T-helper 17 cell (primary cell): ENCODE measurements at regions not wholly inside any gene's neighbourhood (a gene's known extent, or its start where the extent isn't known, plus 50 kb on each side); places are given as distances from the start of the nearest gene placed in this dataset.

Experiments
- ATAC-seq: fragments of 150-1000 bp; cut with Tn5 transposase; 2 replicates; pipeline ENCODE4 v1.10.0; 2021; ENCODE audit warnings: mild to moderate bottlenecking, moderate library complexity
- DNase-seq, 3 donors: peaks; one replicate each; pipeline versions ENCODE4 v3.0.0 to v3.0.0-alpha.2; 2020 to 2021
- H3K9me3 ChIP-seq: one replicate; pipeline ENCODE4 v1.7.0; 2013; ENCODE audit warnings: low read length, mild to moderate bottlenecking; ENCODE audit not compliant: control insufficient read depth, poor library complexity, severe bottlenecking
- H3K27ac Mint-ChIP-seq: one replicate; pipeline ENCODE4 v1.8.0; 2022; ENCODE audit warnings: mild to moderate bottlenecking, moderate library complexity, mixed read lengths
- H3K27me3 Mint-ChIP-seq: one replicate; pipeline ENCODE4 v1.8.0; 2022; ENCODE audit warnings: mixed read lengths
- H3K36me3 Mint-ChIP-seq: one replicate; pipeline ENCODE4 v1.8.0; 2022; ENCODE audit warnings: low read depth, mixed read lengths
- H3K4me1 Mint-ChIP-seq: one replicate; pipeline ENCODE4 v1.8.0; 2022; ENCODE audit warnings: mild to moderate bottlenecking, mixed read lengths
- H3K4me3 Mint-ChIP-seq: one replicate; pipeline ENCODE4 v1.8.0; 2022; ENCODE audit warnings: mild to moderate bottlenecking, moderate library complexity, mixed read lengths

DNA sequence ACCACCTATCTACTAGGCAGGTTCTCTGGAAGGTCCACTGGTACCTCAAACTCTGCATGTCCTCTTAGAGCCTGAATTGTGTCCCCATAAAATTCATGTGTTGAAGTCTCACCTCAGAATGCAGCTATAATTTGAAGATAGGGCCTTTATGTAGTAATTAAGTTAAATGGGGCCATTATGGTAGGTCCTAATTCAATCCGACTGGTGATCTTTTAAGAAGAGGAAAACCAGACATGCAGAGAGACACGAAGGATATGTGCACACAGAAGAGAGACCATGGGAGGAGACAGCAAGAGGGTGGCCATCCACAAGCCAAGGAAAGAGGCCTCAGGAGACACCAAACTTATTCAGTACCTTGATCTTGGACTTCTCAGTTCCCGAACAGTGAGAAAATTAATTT is 345.4 kb downstream of the ENC1 start:
- H3K4me3 Mint-ChIP-seq, result no peak overlapping the region
- no peaks in the 10 kb centered on the region for H3K4me1 Mint-ChIP-seq
- no peaks in the 10 kb centered on the region for H3K9me3 ChIP-seq
- no peak overlapping the region for H3K27ac Mint-ChIP-seq
- no peak for ATAC-seq
- H3K27me3 Mint-ChIP-seq, result peaks cover 27% of the 10 kb centered on the region
- no peak for DNase-seq
- H3K36me3 Mint-ChIP-seq, result no peaks in the 10 kb centered on the region

DNA sequence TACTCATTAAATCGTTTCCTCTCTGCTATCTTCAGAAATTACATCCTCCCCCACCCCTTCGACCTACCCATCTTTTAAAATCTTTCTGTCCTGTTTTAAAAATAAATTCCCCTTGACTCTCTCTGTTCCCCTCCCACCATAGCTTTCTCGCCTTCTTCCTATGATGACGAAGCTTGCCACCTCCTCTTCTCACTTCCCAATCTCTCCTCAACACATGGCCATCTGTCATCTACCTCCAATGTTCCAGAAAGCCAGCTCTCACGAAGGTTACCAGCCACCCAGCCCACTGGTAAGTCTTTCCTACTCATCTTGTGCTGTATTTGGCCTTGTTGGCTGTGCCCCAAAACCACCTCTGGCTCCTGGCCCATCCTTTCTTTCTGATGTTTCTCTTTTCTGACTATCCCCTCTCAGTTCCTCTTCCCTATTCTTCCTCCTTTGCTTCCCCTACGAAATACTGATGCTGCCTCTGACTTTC is 346.3 kb downstream of the ENC1 start:
- Mint-ChIP-seq H3K27me3 (peaks cover 27% of the 10 kb centered on the region), H3K36me3 (no peaks in the 10 kb centered on the region), H3K4me3 (no peak overlapping the region), H3K27ac (no peak overlapping the region), H3K4me1 (no peaks in the 10 kb centered on the region)
- no peaks in the 10 kb centered on the region for H3K9me3 ChIP-seq
- ATAC-seq (no peak), DNase-seq (no peak)

DNA sequence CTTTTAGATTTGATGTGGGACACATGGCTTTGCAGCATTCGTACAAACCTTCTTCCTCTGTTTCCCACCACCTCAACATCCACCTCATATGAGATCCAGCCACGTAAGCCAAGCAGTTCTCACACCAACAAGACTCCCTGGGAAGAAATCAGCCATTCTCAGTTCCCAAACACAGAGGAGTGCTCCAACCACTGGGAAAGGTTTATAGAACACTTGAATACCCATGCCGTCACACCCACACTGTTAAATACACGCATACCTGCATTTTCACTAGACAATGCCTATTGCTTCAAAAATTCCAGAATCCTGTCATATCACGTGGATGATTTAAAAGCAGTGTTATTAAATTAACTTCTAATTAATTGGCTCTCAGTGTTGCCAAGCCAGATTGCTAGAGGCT is 347.3 kb downstream of the ENC1 start:
- H3K4me1 Mint-ChIP-seq, result no peaks in the 10 kb centered on the region
- H3K9me3 ChIP-seq, result no peaks in the 10 kb centered on the region
- no peak for ATAC-seq
- no peaks in the 10 kb centered on the region for H3K36me3 Mint-ChIP-seq
- no peak overlapping the region for H3K4me3 Mint-ChIP-seq
- no peak for DNase-seq
- peaks cover 32% of the 10 kb centered on the region for H3K27me3 Mint-ChIP-seq
- no peak overlapping the region for H3K27ac Mint-ChIP-seq

DNA sequence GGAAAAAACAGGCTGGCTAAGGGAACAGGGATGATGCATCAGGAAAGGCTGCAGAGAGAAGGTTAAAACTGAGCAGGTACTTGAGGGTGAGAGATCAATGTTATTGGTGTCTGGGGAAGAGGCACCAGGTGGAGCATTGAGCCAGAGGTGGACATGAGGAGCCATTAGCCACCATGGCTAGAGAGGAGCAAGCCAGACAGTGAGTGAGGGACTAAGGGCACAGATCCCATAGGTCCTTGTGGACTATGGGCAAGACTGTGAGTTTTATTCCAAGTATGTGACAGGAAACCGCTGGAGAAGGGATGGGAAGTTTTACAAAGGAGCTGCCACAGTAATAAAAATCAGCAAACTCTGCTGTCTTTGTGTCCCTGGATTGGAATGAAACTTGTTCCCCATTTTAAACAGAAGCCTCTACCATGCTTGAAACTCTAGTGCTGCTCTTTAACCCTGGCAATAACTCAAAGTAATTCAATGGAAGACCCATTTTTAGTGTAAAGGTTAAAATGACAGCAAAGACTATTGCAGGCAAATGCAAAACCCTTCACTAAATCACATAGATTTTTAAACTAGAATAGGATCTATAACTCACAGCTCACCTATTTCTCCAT is 349.8 kb downstream of the ENC1 start:
- H3K4me1 Mint-ChIP-seq, result no peaks in the 10 kb centered on the region
- DNase-seq (no peak), ATAC-seq (no peak)
- H3K36me3 Mint-ChIP-seq, result no peaks in the 10 kb centered on the region
- no peaks in the 10 kb centered on the region for H3K9me3 ChIP-seq
- no peak overlapping the region for H3K27ac Mint-ChIP-seq
- no peak overlapping the region for H3K4me3 Mint-ChIP-seq
- H3K27me3 Mint-ChIP-seq, result peaks cover 44% of the 10 kb centered on the region

DNA sequence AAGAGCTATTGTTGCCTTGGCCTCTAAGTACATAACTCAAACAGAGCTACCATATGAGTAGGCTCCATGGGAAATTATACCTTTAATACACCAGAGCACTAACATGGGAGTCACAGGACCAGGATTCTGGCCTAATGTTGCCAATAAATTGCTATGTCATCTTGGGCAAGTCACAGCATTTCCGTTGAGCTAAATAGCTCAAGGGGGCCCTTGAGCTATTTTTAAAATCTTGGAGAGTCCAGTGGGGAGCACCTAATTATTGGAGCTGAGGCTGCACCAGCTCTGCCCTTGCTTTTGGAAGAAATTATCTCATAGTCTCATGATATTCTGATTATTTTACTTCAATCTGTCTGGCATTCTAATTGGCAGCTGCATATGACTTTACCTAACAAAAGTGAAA is 350.8 kb downstream of the ENC1 start:
- no peak overlapping the region for H3K27ac Mint-ChIP-seq
- ATAC-seq (no peak), DNase-seq (no peak)
- no peaks in the 10 kb centered on the region for H3K9me3 ChIP-seq
- no peaks in the 10 kb centered on the region for H3K36me3 Mint-ChIP-seq
- H3K4me1 Mint-ChIP-seq, result no peaks in the 10 kb centered on the region
- no peak overlapping the region for H3K4me3 Mint-ChIP-seq
- H3K27me3 Mint-ChIP-seq, result peaks cover 52% of the 10 kb centered on the region

DNA sequence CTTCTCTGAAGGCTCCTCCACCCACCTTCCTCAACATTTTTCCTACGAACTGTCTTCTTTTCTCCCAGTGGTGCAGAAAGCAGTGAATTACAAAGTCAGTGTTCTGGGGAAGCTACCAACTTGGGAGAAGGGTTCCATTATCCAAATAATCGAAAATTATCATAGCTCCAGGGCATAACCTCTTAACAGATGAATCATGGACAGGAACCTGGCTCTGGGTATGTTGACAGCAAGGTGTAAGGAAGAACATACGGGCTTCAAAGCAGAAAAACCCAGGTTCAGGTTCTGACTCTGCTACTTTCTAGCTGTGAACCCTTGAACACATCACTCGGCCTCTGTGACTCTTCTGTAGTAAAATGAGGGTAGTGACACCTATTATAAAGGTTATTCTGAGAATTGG is 351.3 kb downstream of the ENC1 start:
- no peaks in the 10 kb centered on the region for H3K9me3 ChIP-seq
- no peaks in the 10 kb centered on the region for H3K36me3 Mint-ChIP-seq
- peaks cover 57% of the 10 kb centered on the region for H3K27me3 Mint-ChIP-seq
- no peak overlapping the region for H3K27ac Mint-ChIP-seq
- no peak for DNase-seq
- ATAC-seq, result no peak
- H3K4me1 Mint-ChIP-seq, result no peaks in the 10 kb centered on the region
- H3K4me3 Mint-ChIP-seq, result no peak overlapping the region

DNA sequence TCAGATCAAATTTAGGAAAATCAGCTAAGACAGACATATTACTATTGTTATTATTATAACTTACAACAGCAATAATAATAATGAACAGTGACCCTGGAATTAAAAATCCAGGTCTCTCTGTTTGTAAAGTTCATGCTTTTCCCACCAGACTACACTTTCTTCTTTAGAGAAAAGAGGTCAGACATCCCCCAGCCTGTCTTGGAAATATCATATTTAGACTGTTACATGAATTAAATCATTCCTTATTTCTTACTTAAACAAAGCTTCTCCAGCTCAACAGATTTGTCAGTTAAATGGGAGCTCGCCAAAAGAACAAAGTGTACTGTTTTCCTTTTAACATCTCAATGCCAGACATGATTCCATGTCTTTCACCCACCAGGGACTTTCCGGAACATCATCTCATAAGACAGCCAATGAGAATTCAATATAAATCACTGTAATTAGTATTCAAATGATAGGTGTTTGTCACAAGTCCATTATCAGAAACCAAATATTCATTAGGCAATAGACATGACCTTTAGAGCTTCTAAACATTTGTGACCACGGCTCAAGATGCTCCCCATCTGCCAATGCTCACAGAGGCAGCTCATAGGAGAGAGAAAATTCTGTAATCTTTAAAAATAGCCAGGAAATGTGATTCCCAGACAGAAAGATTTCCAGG is 351.9 kb downstream of the ENC1 start:
- no peaks in the 10 kb centered on the region for H3K9me3 ChIP-seq
- Mint-ChIP-seq H3K36me3 (no peaks in the 10 kb centered on the region), H3K27me3 (peaks cover 63% of the 10 kb centered on the region), H3K27ac (no peak overlapping the region), H3K4me3 (no peak overlapping the region), H3K4me1 (no peaks in the 10 kb centered on the region)
- ATAC-seq, result no peak
- no peak for DNase-seq

DNA sequence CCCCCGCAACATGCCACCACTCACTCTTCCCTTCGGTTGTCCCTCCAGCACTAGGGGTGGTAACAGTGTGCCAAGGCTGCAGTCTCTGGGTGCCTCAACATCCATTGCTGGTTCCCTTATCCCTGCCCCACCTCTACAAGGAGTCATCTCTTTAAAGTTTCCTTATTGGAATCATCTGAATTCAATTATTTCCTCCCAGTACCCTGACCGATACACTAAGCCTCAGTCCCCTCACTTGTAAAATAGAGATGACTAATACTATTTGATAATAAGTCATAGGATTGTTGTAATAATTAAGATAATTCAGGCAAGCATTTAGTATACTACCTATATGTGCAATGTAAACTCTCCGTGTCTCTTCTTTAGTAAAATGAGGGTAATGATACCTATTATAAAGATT is 352.5 kb downstream of the ENC1 start:
- no peaks in the 10 kb centered on the region for H3K36me3 Mint-ChIP-seq
- H3K4me3 Mint-ChIP-seq, result no peak overlapping the region
- ATAC-seq, result no peak

DNA sequence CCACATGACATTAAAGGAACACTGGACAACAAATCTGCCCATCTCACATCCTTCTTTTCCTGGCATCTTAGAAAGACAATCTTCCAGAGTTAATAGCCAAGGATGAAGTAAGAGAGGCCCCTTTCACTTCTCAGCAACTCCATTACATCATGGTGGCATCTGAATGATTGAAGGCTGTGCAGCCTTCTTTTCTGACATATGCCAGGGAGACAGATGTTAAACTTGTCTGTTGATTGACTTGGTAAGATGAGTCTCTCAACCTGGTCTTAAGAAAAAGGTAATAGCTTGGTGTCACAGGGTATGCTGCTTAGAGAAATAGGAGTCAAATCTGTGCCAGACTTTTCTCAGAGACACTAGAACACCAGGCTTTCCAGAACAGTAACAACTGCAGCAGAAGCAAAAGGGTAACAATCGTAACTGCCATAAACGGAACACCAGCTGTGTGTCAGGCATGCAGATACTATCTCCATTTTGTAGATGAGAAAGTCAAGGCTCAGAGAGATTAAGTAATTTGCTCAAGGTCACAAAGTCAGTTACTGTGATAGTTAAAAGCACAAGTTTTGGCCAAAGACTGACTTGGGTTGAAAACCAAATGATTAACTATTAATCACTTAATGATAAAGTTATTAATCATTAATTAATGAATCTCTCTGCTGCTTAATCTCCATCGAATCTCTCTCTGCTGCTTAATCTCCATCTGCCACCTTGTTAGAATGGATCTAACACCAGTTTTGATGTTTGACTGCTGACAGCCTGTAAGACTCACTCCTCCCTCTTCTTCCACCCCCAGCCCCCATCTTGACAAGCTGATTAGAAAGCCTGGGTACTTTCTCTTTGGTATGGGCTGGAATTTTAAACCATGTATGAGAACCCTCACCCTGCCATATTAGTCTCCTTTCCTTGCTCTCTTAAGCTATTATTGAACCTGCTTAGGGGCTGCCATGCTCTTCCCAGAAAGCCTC is 353.5 kb downstream of the ENC1 start:
- DNase-seq (no peak), ATAC-seq (no peak)
- peaks cover 56% of the 10 kb centered on the region for H3K27me3 Mint-ChIP-seq
- H3K4me3 Mint-ChIP-seq, result no peak overlapping the region
- H3K9me3 ChIP-seq, result no peaks in the 10 kb centered on the region
- no peaks in the 10 kb centered on the region for H3K36me3 Mint-ChIP-seq
- H3K4me1 Mint-ChIP-seq, result no peaks in the 10 kb centered on the region
- H3K27ac Mint-ChIP-seq, result no peak overlapping the region

More for the DNA sequence above, 352.5 kb downstream of the ENC1 start:
- no peaks in the 10 kb centered on the region for H3K9me3 ChIP-seq
- no peak for DNase-seq
- no peak overlapping the region for H3K27ac Mint-ChIP-seq
- H3K27me3 Mint-ChIP-seq, result peaks cover 65% of the 10 kb centered on the region
- H3K4me1 Mint-ChIP-seq, result no peaks in the 10 kb centered on the region

DNA sequence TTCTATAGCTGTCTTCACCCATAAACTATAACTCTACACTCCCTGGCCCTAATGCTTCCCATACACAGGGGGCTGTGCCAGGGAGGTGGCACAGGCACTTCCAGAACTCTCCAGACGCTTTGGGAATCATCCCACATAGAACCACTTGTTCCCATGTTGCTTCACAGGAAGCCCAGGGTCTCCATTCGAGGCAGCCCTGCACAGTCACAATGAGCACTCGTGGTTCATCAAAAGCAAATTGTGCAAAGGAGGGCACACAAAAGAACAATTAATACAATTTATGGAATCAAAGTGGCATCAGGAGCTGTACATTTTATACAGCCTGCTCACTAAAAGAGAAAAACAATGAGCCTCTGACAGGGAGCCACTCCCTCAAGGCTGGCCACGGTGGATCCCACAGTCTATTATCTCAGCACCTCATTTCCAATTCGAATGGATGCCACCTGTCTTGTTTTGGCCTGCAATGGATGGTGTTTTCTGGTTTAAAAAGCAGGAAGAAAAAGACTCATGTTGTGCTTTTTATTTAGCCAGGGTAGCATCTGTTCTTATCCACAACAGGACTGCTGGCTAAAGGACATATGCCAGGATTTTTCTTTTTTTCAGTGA is 354.8 kb downstream of the ENC1 start:
- DNase-seq (no peak), ATAC-seq (no peak)
- H3K9me3 ChIP-seq, result no peaks in the 10 kb centered on the region
- no peaks in the 10 kb centered on the region for H3K4me1 Mint-ChIP-seq
- H3K27ac Mint-ChIP-seq, result no peak overlapping the region
- H3K36me3 Mint-ChIP-seq, result no peaks in the 10 kb centered on the region
- no peak overlapping the region for H3K4me3 Mint-ChIP-seq
- H3K27me3 Mint-ChIP-seq, result peaks cover 53% of the 10 kb centered on the region

DNA sequence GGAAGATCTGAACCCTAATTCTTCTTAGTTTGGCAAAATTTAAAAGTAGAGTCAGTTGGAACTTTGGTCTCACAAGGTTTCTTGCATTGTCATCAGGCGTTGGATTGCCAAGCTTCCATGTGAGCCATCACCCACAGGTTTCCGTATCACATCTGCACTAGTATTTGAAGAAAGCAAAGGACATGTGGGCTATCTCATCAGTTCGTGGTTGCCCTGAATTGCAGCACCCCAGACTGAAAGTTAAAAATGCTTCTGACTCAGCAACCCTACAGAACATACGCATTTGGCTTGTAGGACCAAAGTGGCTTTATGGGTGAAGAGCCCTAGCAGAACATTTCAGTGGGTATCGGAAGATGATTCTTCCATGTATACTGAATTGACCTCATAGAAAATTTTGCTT is 358.0 kb downstream of the ENC1 start:
- Mint-ChIP-seq H3K27me3 (peaks cover 32% of the 10 kb centered on the region), H3K36me3 (no peaks in the 10 kb centered on the region), H3K4me3 (no peak overlapping the region), H3K27ac (no peak overlapping the region), H3K4me1 (no peaks in the 10 kb centered on the region)
- DNase-seq (no peak), ATAC-seq (no peak)
- no peaks in the 10 kb centered on the region for H3K9me3 ChIP-seq

DNA sequence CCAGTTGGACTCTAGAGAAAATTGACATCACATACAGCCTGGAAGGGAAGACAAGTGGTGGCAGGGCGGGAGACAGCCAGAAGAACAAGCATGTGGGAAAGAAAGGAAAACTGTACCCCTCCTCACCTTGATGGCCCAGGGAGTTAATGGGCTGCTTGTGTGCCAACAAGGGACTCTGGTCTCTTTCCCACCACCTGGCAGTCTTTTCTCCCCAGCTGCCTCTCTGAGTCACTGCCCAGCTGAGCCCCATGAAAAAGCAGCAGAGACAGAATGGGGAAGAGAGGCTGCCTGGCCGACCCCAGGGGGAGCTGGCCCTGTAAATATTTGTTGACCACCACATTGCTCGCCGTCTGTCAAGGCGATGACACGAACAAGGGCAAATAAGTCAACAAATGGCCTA is 359.4 kb downstream of the ENC1 start:
- Mint-ChIP-seq H3K27me3 (peaks cover 30% of the 10 kb centered on the region), H3K36me3 (no peaks in the 10 kb centered on the region), H3K27ac (no peak overlapping the region), H3K4me3 (no peak overlapping the region), H3K4me1 (no peaks in the 10 kb centered on the region)
- no peaks in the 10 kb centered on the region for H3K9me3 ChIP-seq
- ATAC-seq, result no peak
- DNase-seq, result no peak

DNA sequence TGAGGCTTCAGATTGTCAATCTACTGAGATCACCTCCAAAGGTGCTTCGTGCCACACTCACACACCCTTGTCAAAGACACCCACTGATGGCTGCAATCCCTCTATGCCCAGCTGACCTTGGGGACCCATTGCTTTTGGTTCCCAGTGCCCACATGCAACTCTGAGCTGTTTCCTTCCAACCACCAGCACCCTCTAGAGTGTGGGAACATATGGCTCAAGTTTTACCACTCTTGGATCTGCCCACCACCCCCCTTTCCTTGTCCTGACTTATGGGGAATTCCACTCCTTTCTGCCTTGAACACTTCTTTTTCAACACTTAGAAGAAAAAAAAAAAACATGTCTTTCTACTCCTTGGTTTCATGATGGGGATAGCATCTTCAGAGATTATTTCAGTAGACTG is 360.2 kb downstream of the ENC1 start:
- Mint-ChIP-seq H3K27me3 (peaks cover 24% of the 10 kb centered on the region), H3K27ac (no peak overlapping the region), H3K36me3 (no peaks in the 10 kb centered on the region), H3K4me3 (no peak overlapping the region), H3K4me1 (no peaks in the 10 kb centered on the region)
- no peaks in the 10 kb centered on the region for H3K9me3 ChIP-seq
- DNase-seq, result no peak
- ATAC-seq, result no peak
